Brain microvascular endothelial cell (primary cell): ENCODE measurements at regions not wholly inside any gene's neighbourhood (a gene's known extent, or its start where the extent isn't known, plus 50 kb on each side); places are given as distances from the start of the nearest gene placed in this dataset.

Experiments
- DNase-seq: peaks from one replicate; pipeline ENCODE4 v3.0.0-alpha.2; 2020
- H3K27ac ChIP-seq: fragments of 250-450 bp; sonication (Bioruptor Pico); 2 replicates; pipeline ENCODE4 v1.5.1; 2020; ENCODE audit warnings: mild to moderate bottlenecking, moderate library complexity
- H3K27me3 ChIP-seq: fragments of 250-450 bp; sonication (Bioruptor Pico); replicated peaks from 2 replicates; pipeline ENCODE4 v1.5.1; 2020; ENCODE audit warnings: mild to moderate bottlenecking
- H3K36me3 ChIP-seq: fragments of 250-450 bp; sonication (Bioruptor Pico); replicated peaks from 2 replicates; pipeline ENCODE4 v1.5.1; 2020; ENCODE audit warnings: mild to moderate bottlenecking
- H3K4me3 ChIP-seq: 2 replicates; pipeline ENCODE4 v1.5.1; 2011; ENCODE audit warnings: low read depth, mild to moderate bottlenecking, control low read depth, low read length, moderate library complexity
- CTCF ChIP-seq: IDR thresholded peaks from 2 replicates; pipeline ENCODE4 v1.5.1; 2011; ENCODE audit warnings: low read depth, mild to moderate bottlenecking, moderate library complexity, low read length, control low read depth, inconsistent platforms; ENCODE audit errors: missing control alignments
- in situ Hi-C: cut with HindIII; loops from 2 replicates; pipeline ENCODE4 v1.10.0; 2017; ENCODE audit warnings: low sequenced_read_pairs, low pct_ligation_motif_present

GRCh38 chr14:49994951-49995561 is 102.2 kb downstream of the ARF6 start:
- Histone ChIP-seq H3K36me3 (no peaks in the 10 kb centered on the region), H3K4me3 (no peak overlapping the region), H3K27ac (no peak overlapping the region), H3K27me3 (no peaks in the 10 kb centered on the region)
- no peak for TF ChIP-seq CTCF
- no peak for DNase-seq
- in situ Hi-C loops, result loop anchor here (25.0 kb wide), 1 partner anchor 133 kb away; the partner anchor contains the start of gene NEMF

- in situ Hi-C loops, result loop anchor here (25.0 kb wide), 1 partner anchor 136 kb away; the partner anchor contains the start of gene NEMF
- H3K4me3 ChIP-seq, result no peak overlapping the region
- TF ChIP-seq CTCF, result no peak
- DNase-seq, result no peak
- H3K27me3 ChIP-seq, result no peaks in the 10 kb centered on the region
- no peak overlapping the region for H3K27ac ChIP-seq
- no peaks in the 10 kb centered on the region for H3K36me3 ChIP-seq
Measured at GRCh38 chr14:49997991-49998390, 105.1 kb downstream of the ARF6 start.

GRCh38 chr14:49999146-49999761 is 106.4 kb downstream of the ARF6 start:
- H3K27ac ChIP-seq, result peak overlapping the region; percentile 83
- in situ Hi-C loops, result loop anchor here (25.0 kb wide), 1 partner anchor 137 kb away; the partner anchor contains the start of gene NEMF
- H3K36me3 ChIP-seq, result no peaks in the 10 kb centered on the region
- H3K27me3 ChIP-seq, result no peaks in the 10 kb centered on the region
- DNase-seq, result peak; percentile 88
- no peak for TF ChIP-seq CTCF
- H3K4me3 ChIP-seq, result no peak overlapping the region

GRCh38 chr14:49999826-50000379 is 107.0 kb downstream of the ARF6 start:
- TF ChIP-seq CTCF, result no peak
- Histone ChIP-seq H3K27me3 (no peaks in the 10 kb centered on the region), H3K36me3 (no peaks in the 10 kb centered on the region), H3K4me3 (no peak overlapping the region), H3K27ac (peak overlapping the region; percentile 83)
- in situ Hi-C loops, result loop anchor here (25.0 kb wide), 1 partner anchor 138 kb away; the partner anchor contains the start of gene NEMF
- no peak for DNase-seq

- H3K27me3 ChIP-seq, result no peaks in the 10 kb centered on the region
- peak; percentile 84 for DNase-seq
- in situ Hi-C loops, result no loop called here
- no peak overlapping the region for H3K4me3 ChIP-seq
- H3K36me3 ChIP-seq, result no peaks in the 10 kb centered on the region
- TF ChIP-seq CTCF, result peak; percentile 23
- H3K27ac ChIP-seq, result peak overlapping the region; percentile 83
Measured at GRCh38 chr14:50000380-50001150, 107.7 kb downstream of the ARF6 start.
